GM20000 (cell line): ENCODE measurements at regions not wholly inside any gene's neighbourhood (a gene's known extent, or its start where the extent isn't known, plus 50 kb on each side); places are given as distances from the start of the nearest gene placed in this dataset.

Experiments
- DNase-seq: peaks from one replicate; pipeline ENCODE4 v3.0.0; 2012; ENCODE audit warnings: low spot score
- TF ChIP-seq, protein P1 (sequence below): IDR thresholded peaks from 2 replicates; pipeline ENCODE4 v1.5.1; 2012; ENCODE audit warnings: mild to moderate bottlenecking, control low read depth; ENCODE audit errors: extremely low read depth, missing control alignments

DNA sequence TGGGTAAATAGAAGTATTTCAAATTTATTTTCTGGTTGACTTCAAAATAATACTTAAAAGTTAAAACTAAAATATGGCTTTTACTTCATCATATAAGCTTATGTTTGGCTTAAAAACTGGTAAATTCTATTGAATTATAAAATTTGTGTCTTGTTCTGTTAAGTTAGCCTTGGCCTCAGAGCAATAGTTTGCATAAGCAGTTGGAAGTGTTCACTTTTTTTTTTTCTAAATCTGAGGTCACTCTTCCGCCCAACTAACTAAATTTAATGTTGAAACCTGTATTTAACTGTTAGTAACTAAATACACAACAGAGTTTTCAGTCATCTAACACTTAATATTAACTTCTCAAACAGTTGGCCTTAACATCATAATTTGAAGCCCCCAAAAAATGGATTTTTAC is 871.7 kb upstream of the ADAMTS5 start:
- TF ChIP-seq, protein P1, sequence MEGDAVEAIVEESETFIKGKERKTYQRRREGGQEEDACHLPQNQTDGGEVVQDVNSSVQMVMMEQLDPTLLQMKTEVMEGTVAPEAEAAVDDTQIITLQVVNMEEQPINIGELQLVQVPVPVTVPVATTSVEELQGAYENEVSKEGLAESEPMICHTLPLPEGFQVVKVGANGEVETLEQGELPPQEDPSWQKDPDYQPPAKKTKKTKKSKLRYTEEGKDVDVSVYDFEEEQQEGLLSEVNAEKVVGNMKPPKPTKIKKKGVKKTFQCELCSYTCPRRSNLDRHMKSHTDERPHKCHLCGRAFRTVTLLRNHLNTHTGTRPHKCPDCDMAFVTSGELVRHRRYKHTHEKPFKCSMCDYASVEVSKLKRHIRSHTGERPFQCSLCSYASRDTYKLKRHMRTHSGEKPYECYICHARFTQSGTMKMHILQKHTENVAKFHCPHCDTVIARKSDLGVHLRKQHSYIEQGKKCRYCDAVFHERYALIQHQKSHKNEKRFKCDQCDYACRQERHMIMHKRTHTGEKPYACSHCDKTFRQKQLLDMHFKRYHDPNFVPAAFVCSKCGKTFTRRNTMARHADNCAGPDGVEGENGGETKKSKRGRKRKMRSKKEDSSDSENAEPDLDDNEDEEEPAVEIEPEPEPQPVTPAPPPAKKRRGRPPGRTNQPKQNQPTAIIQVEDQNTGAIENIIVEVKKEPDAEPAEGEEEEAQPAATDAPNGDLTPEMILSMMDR, result no peak
- no peak for DNase-seq

DNA sequence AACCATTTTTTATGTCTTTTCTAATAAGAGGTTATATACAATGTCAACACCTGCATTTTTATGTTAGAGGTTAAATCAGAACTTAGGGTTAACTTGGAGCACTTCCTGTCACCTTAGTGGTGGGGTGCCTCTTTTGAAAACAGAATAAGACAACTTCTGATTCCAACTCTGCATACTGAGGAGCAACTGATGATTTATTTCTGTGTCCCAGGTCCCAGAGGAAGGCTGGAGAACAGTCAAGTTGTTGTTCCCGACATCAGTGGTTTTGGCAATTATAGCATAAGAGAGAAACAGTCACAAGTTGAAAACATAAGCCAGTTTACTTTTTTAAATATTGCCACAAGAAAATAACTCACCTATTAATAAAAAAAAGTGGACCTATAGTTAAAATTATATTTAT is 871.0 kb upstream of the ADAMTS5 start:
- DNase-seq, result no peak
- TF ChIP-seq, protein P1, result no peak

DNA sequence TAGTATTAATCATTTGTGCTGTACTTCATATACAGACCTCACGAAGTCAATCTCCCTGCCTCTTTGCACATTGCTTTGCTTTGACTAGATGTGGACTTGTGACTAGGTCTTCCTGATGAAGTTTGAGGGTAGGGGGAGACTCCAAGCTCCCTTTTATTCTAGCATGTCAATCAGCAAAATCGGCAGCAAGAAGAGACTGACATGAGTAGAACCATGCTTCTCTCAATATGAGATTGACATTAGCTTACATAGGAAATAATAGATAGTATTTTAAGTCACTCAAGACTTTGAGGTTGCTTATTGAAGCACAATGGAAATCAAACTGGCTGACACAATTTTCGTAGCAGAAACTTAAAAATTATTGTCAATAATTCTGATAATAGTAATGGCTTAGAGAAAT is 866.4 kb upstream of the ADAMTS5 start:
- DNase-seq, result no peak
- TF ChIP-seq, protein P1, result no peak

DNA sequence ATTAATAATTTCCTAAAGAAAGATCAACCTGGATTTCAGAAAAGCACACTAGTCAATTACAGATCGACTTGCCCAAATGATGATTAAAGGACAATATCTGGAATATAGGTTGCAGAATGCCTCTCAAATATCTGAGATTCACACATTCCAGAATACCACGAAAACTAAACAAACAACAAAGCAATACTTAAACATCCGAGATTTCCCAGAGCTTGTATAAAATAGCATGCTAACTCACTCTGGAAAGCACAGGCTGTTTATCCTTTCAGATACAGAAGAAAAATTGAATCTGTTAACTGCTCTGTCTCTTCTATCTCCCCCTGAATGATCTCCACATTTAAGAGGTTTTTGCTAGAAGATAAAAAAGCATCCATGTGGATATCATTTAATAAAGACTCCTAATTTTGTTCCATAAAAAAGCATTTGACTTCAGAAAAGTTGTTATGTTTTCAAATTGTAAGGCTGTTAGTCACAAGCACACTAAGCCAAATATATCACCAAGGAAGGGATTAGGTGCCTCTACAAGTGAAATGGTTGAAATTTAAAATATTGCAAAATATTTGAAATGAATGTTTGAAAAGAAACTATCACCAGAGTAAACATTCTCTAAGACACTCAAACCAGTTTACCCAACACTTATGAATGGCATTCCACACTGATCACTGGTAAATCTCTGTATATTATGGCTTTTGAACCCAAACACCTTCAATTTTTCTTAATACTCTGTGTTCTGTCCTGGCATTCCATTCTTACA is 865.1 kb upstream of the ADAMTS5 start:
- TF ChIP-seq, protein P1, result no peak
- DNase-seq, result no peak

DNA sequence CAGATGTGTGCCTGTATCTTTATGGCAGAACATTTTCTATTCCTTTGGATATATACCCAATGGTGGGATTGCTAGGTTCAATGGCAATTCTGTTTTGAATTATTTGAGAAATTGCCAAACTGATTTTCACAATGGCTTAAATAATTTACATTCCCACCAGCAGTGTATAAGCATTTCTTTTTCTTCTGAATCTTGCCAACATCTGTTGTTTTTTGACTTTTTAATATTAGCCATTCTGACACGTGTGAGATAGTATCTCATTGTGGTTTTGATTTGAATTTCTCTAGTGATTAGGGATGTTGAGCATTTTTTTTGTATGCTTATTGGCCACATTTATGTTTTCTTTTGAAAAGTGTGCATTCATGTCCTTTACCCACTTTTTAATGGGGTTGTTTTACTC is 864.3 kb upstream of the ADAMTS5 start:
- TF ChIP-seq, protein P1, result no peak
- no peak for DNase-seq

DNA sequence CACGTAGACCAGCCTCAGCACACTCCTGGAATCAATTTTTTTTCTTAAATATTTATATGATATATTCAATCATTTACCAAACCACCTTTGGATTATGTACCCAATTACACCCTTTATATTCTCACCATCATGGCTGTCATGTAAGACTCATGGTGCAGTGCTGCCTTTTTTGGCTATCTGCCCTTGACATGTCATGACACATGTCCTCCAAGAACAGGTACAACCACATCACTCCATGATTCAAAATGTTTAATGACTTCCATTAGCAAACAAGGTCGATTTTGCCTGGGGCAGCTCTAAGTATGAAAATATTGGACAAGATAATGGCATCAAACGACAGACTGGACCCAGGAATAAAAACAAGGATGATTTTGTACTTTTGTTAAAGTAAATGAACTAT is 861.1 kb upstream of the ADAMTS5 start:
- no peak for DNase-seq
- TF ChIP-seq, protein P1, result no peak

DNA sequence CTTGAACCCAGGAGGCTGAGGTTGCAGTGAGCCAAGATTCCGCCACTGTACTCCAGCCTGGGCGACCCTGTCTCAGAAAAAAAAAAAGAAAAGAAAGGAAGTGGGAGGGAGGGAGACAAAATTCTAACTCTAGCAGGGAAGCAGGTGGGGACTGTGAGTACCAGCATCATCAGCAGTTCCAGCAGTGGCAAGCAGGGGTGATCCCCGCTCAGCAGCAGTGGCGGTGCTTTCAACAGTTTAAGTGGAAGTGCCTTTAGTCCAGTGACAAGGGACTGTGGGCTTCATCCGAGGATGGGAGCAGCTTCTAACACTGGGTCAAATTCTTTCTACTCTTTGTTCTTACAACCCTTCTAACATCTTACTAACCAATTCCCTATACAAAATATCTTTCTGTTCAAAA is 858.1 kb upstream of the ADAMTS5 start:
- TF ChIP-seq, protein P1, result no peak
- no peak for DNase-seq
